DMS 273 treated with DMSO at 0.1 percent for 48 hours (cell line): ENCODE measurements at regions not wholly inside any gene's neighbourhood (a gene's known extent, or its start where the extent isn't known, plus 50 kb on each side); places are given as distances from the start of the nearest gene placed in this dataset.

ENCODE experiments used
- DNase-seq: peaks from one replicate; lab custom pipeline; 2025; lab: John Stamatoyannopoulos, UW

GRCh38 chr7:15753887-15754579, 67.5 kb upstream of the MEOX2 start:
- DNase-seq = no peak

GRCh38 chr7:15752377-15752776, 65.9 kb upstream of the MEOX2 start:
- no peak for DNase-seq

- DNase-seq = no peak
These were observed 64.8 kb upstream of the MEOX2 start for GRCh38 chr7:15751191-15751701.

- no peak for DNase-seq
These were observed 64.2 kb upstream of the MEOX2 start for GRCh38 chr7:15750727-15751126.

- no peak for DNase-seq
These were observed 63.1 kb upstream of the MEOX2 start for GRCh38 chr7:15749631-15750030.

DNA sequence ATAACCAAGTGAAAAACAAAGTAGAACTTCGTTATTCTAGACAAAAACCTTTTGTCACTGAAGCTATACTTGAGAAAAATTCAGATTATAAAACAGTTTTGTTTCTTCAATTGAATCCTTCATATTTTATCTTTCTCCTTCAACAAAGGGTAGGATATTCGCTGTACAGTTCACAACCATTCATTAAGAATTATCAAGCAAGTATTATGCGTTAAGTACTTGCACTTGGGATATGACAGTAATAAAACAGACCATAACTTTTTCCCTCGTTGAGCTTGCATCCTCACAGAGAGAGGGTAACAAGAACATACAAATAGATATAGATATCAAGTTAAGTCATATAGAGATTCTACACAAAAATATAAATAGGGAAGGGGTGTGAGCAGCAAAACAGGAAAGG, 61.2 kb upstream of the MEOX2 start:
- no peak for DNase-seq

- DNase-seq = no peak
These were observed 60.8 kb upstream of the MEOX2 start for GRCh38 chr7:15747301-15747700.

DNA sequence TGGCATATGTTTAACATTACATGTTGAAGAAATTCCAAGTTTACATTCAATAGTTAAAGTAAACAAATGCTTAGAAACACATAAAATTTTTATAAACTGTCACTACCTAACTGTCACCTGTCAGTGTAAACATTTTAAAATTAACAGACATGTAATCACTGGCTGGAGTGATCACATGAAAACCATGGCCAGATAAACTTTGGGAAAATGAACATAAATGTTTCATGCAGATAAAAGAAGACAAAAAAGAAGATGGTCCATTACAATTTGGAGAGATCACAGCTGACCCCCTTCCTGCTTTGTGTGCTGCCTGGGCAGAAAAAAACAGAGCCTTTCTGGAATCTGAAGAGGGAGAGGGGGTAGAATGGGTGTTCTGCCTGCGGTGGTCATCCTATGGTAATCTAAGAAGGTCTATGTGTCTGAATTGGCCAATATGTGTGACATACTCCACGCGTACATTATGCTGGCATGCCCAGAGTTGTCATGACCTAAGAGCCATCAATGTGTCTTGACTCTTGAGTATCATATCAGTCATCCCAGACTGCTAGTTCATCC, 57.5 kb upstream of the MEOX2 start:
- DNase-seq = no peak

- no peak for DNase-seq
These were observed 51.1 kb upstream of the MEOX2 start for GRCh38 chr7:15737601-15738000.
